NB4 (cell line): ENCODE measurements at regions not wholly inside any gene's neighbourhood (a gene's known extent, or its start where the extent isn't known, plus 50 kb on each side); places are given as distances from the start of the nearest gene placed in this dataset.

ENCODE experiments used
- DNase-seq: peaks from one replicate; pipeline ENCODE4 v3.0.0; 2010; ENCODE audit warnings: low read depth
- H3K4me3 ChIP-seq: one replicate; pipeline ENCODE4 v1.5.1; 2011; ENCODE audit warnings: mild to moderate bottlenecking, low read depth, low read length, moderate library complexity
- CTCF ChIP-seq: IDR thresholded peaks from one replicate; pipeline ENCODE4 v1.5.1; 2012; ENCODE audit warnings: low read depth, low read length
- MAX ChIP-seq: IDR thresholded peaks from 2 replicates; pipeline ENCODE4 v1.6.1; 2011; ENCODE audit warnings: low read depth, low read length
- MYC ChIP-seq: IDR thresholded peaks from 2 replicates; pipeline ENCODE4 v1.6.1; 2011; ENCODE audit warnings: low read depth, low read length
- POLR2A ChIP-seq: IDR thresholded peaks from 2 replicates; pipeline ENCODE4 v1.6.1; 2011; ENCODE audit warnings: mild to moderate bottlenecking; ENCODE audit not compliant: insufficient read length; ENCODE audit errors: extremely low read depth

GRCh38 chr12:93144109-93144508 lies 215.0 kb upstream of the EEA1 start:
- TF ChIP-seq POLR2A = no peak
- TF ChIP-seq CTCF = no peak
- no peak for TF ChIP-seq MYC
- H3K4me3 ChIP-seq = no peak overlapping the region
- no peak for DNase-seq

- DNase-seq = no peak
- no peak for TF ChIP-seq CTCF
- no peak for TF ChIP-seq MYC
- TF ChIP-seq MAX = no peak
- TF ChIP-seq POLR2A = no peak
- H3K4me3 ChIP-seq = no peak overlapping the region
These were observed 216.0 kb upstream of the EEA1 start for GRCh38 chr12:93145086-93145485.

GRCh38 chr12:93146263-93146939 lies 217.3 kb upstream of the EEA1 start:
- TF ChIP-seq MAX (no peak), POLR2A (no peak), CTCF (no peak), MYC (no peak)
- no peak overlapping the region for H3K4me3 ChIP-seq
- no peak for DNase-seq

- H3K4me3 ChIP-seq = no peak overlapping the region
- no peak for DNase-seq
- no peak for TF ChIP-seq MYC
- TF ChIP-seq MAX = no peak
- TF ChIP-seq CTCF = no peak
- no peak for TF ChIP-seq POLR2A
These were observed 217.9 kb upstream of the EEA1 start for GRCh38 chr12:93146970-93147369.

- TF ChIP-seq POLR2A (no peak), MYC (no peak), CTCF (no peak), MAX (no peak)
- H3K4me3 ChIP-seq = no peak overlapping the region
- DNase-seq = no peak
These were observed 219.3 kb upstream of the EEA1 start for GRCh38 chr12:93148412-93148811.

GRCh38 chr12:93149229-93149628 lies 220.1 kb upstream of the EEA1 start:
- H3K4me3 ChIP-seq = no peak overlapping the region
- no peak for TF ChIP-seq POLR2A
- no peak for TF ChIP-seq MYC
- no peak for TF ChIP-seq CTCF
- TF ChIP-seq MAX = no peak
- DNase-seq = no peak
